Right lobe of liver (tissue), 6 donors: ENCODE measurements at regions not wholly inside any gene's neighbourhood (a gene's known extent, or its start where the extent isn't known, plus 50 kb on each side); places are given as distances from the start of the nearest gene placed in this dataset.

ENCODE experiments used
- ATAC-seq, 4 donors: fragments of 200-7000 bp; cut with Tn5 transposase; one replicate each; pipeline ENCODE4 v1.9.1; 2020; ENCODE audit warnings: mild to moderate bottlenecking in 4 of 4, moderate library complexity in 4 of 4
- DNase-seq, 3 donors: peaks; one replicate each; pipeline ENCODE4 v3.0.0-alpha.2; 2020
- H3K27ac ChIP-seq, 3 donors: fragments of 200-600 bp; one replicate each; pipeline ENCODE4 v1.8.0; 2022
- H3K27me3 ChIP-seq, 2 donors: fragments of 200-600 bp; one replicate each; pipeline ENCODE4 v1.8.0; 2022
- H3K36me3 ChIP-seq, 4 donors: fragments of 200-600 bp; sonication (generic) in 1 of 4; one replicate each; pipeline versions ENCODE4 v1.5.1 to v1.8.0; 2017 to 2022; ENCODE audit warnings: control low read depth in 1 of 4
- H3K4me1 ChIP-seq, 4 donors: fragments of 200-600 bp; sonication (generic) in 1 of 4; one replicate each; pipeline versions ENCODE4 v1.5.1 to v1.8.0; 2017 to 2022; ENCODE audit warnings: control low read depth in 1 of 4
- H3K4me3 ChIP-seq, 3 donors: fragments of 200-600 bp; one replicate each; pipeline ENCODE4 v1.8.0; 2022
- H3K9me3 ChIP-seq, 4 donors: fragments of 200-600 bp; sonication (generic) in 1 of 4; one replicate each; pipeline versions ENCODE4 v1.5.1 to v1.8.0; 2017 to 2022; ENCODE audit warnings: control low read depth in 1 of 4
- CTCF ChIP-seq, 4 donors: fragments of 200-600 bp in 3 of 4; fragments of 450-650 bp in 1 of 4; IDR thresholded peaks; one replicate each; pipeline versions ENCODE4 v1.5.1 to v1.8.0; 2016 to 2022; ENCODE audit warnings: antibody characterized with exemption in 4 of 4, mild to moderate bottlenecking in 2 of 4
- POLR2A ChIP-seq: fragments of 450-650 bp; IDR thresholded peaks from one replicate; pipeline ENCODE4 v1.6.1; 2017; ENCODE audit warnings: antibody characterized with exemption, mild to moderate bottlenecking
- WGBS: methylation state at CpG from one replicate; pipeline ENCODE4 v1.1.6; 2018; ENCODE audit warnings: low coverage, low lambda C conversion rate; ENCODE audit not compliant: insufficient coverage; ENCODE audit errors: missing lambda C conversion rate; 5-methylcytosine and 5-hydroxymethylcytosine counted together
- intact Hi-C, 2 donors: fragments of 100-400 bp; cut with DNase I; formaldehyde crosslinking; loops; one replicate each; pipeline versions ENCODE4 v1.11.2 to v1.14.1; 2022
- donor health status: DM: no; HTN: yes; CAD: no.
- donor health status: DM: no; HTN: no; CAD: no.
- donor health status: DM: no; HTN: no; CAD: no.
- donor health status: DM: no; HTN: yes; CAD: no.
- donor health status: DM: no; HTN: yes; CAD: no.

- 74% methylated on average over 6 of the region's 6 CpGs for WGBS
- Histone ChIP-seq H3K36me3 (no peaks in the 10 kb centered on the region), H3K27me3 (no peaks in the 10 kb centered on the region), H3K4me3 (no peak overlapping the region), H3K4me1 (no peaks in the 10 kb centered on the region), H3K27ac (no peak overlapping the region), H3K9me3 (no peaks in the 10 kb centered on the region)
- intact Hi-C loops: loop anchor here in 1 of 2 donors (10.0 kb wide), 1 partner anchor 505 kb away; the partner anchor contains the start of gene SFMBT2
- TF ChIP-seq CTCF (IDR thresholded peaks at IDR 0.05) (no peak), POLR2A (no peak)
- DNase-seq (no peak), ATAC-seq (no peak)
Observed at GRCh38 chr10:6909905-6910560, 330.0 kb upstream of the PRKCQ start.

- intact Hi-C loops: no loop called here
- ATAC-seq: no peak
- H3K4me1 ChIP-seq: no peaks in the 10 kb centered on the region
- H3K27me3 ChIP-seq: no peaks in the 10 kb centered on the region
- H3K27ac ChIP-seq: no peak overlapping the region
- DNase-seq: no peak
- WGBS: 47% methylated on average over 4 of the region's 4 CpGs
- TF ChIP-seq POLR2A (no peak), CTCF (IDR thresholded peaks at IDR 0.05) (no peak)
- H3K36me3 ChIP-seq: no peaks in the 10 kb centered on the region
- no peak overlapping the region for H3K4me3 ChIP-seq
- H3K9me3 ChIP-seq: no peaks in the 10 kb centered on the region
Observed at GRCh38 chr10:6907877-6908530, 327.9 kb upstream of the PRKCQ start.

GRCh38 chr10:6894405-6894804 lies 314.3 kb upstream of the PRKCQ start:
- intact Hi-C loops: no loop called here
- Histone ChIP-seq H3K27ac (no peak overlapping the region), H3K4me1 (no peaks in the 10 kb centered on the region), H3K27me3 (no peaks in the 10 kb centered on the region), H3K4me3 (no peak overlapping the region), H3K36me3 (no peaks in the 10 kb centered on the region), H3K9me3 (no peaks in the 10 kb centered on the region)
- WGBS: 63% methylated on average over 2 of the region's 2 CpGs
- no peak for TF ChIP-seq CTCF (IDR thresholded peaks at IDR 0.05)
- no peak for TF ChIP-seq POLR2A
- no peak for DNase-seq
- ATAC-seq: peak in 1 of 4 donors; percentile 54

- no peak overlapping the region for H3K27ac ChIP-seq
- no peaks in the 10 kb centered on the region for H3K36me3 ChIP-seq
- no peak overlapping the region for H3K4me3 ChIP-seq
- no peak for ATAC-seq
- no peaks in the 10 kb centered on the region for H3K4me1 ChIP-seq
- no peak for DNase-seq
- intact Hi-C loops: no loop called here
- H3K9me3 ChIP-seq: no peaks in the 10 kb centered on the region
- 47% methylated on average over 2 of the region's 2 CpGs for WGBS
- TF ChIP-seq POLR2A (no peak), CTCF (IDR thresholded peaks at IDR 0.05) (no peak)
- H3K27me3 ChIP-seq: no peaks in the 10 kb centered on the region
Observed at GRCh38 chr10:6892864-6893263, 312.8 kb upstream of the PRKCQ start.
